PC-9 (cell line): ENCODE measurements at regions not wholly inside any gene's neighbourhood (a gene's known extent, or its start where the extent isn't known, plus 50 kb on each side); places are given as distances from the start of the nearest gene placed in this dataset.

ENCODE experiments used
- BruUV-seq: library from RNA; stranded (reverse); fragments of 400-500 nt; replicated peaks from 2 replicates; lab custom pipeline; 2021; lab: Mats Ljungman, UMichigan
- CTCF ChIA-PET: fragments of 300-600 bp; sonication (Branson Sonifier 250); formaldehyde crosslinking; loops from one replicate; lab custom pipeline; 2022; ENCODE audit warnings: antibody characterized with exemption; lab: Charles Lee
- POLR2A ChIA-PET: fragments of 300-600 bp; sonication (Branson Sonifier 250); formaldehyde crosslinking; loops from one replicate; lab custom pipeline; 2022; ENCODE audit warnings: antibody characterized with exemption; ENCODE audit not compliant: unreplicated experiment; lab: Charles Lee
- DNase-seq, 2 experiments: peaks; one replicate each; pipeline versions ENCODE4 v3.0.0 to v3.0.0-alpha.2; 2015 to 2022; ENCODE audit warnings: mixed read lengths in 1 of 2
- H2AFZ ChIP-seq: fragments of 200-600 bp; sonication (generic); 2 replicates; pipeline ENCODE4 v1.8.1; 2017; ENCODE audit warnings: antibody characterized with exemption
- H3F3A ChIP-seq: fragments of 200-600 bp; sonication (generic); 2 replicates; pipeline ENCODE4 v1.8.1; 2017; ENCODE audit warnings: antibody characterized with exemption, mild to moderate bottlenecking, low read depth; ENCODE audit not compliant: insufficient read depth
- H3K27ac ChIP-seq: fragments of 200-600 bp; sonication (generic); 2 replicates; pipeline ENCODE4 v1.6.1; 2016; ENCODE audit warnings: mixed run types
- H3K27me3 ChIP-seq: fragments of 200-600 bp; sonication (generic); 2 replicates; pipeline ENCODE4 v1.6.1; 2016; ENCODE audit warnings: low read depth, mixed run types; ENCODE audit not compliant: insufficient read depth
- H3K36me3 ChIP-seq: fragments of 200-600 bp; sonication (generic); 2 replicates; pipeline ENCODE4 v1.6.1; 2016; ENCODE audit warnings: low read depth, mixed run types
- H3K4me1 ChIP-seq: fragments of 200-600 bp; sonication (generic); replicated peaks from 2 replicates; pipeline ENCODE4 v1.6.1; 2016; ENCODE audit warnings: mixed run types; ENCODE audit not compliant: insufficient read depth
- H3K4me2 ChIP-seq: fragments of 200-600 bp; sonication (generic); 2 replicates; pipeline ENCODE4 v1.6.1; 2017; ENCODE audit warnings: mixed run types
- H3K4me3 ChIP-seq: fragments of 200-600 bp; sonication (generic); 2 replicates; pipeline ENCODE4 v1.6.1; 2016; ENCODE audit warnings: mixed run types
- H3K79me2 ChIP-seq: fragments of 200-600 bp; sonication (generic); 2 replicates; pipeline ENCODE4 v1.6.1; 2017; ENCODE audit warnings: low read depth, mixed run types
- H3K9me2 ChIP-seq: fragments of 200-600 bp; sonication (generic); 2 replicates; pipeline ENCODE4 v1.8.1; 2017; ENCODE audit warnings: mild to moderate bottlenecking; ENCODE audit not compliant: insufficient read depth
- H3K9me3 ChIP-seq: fragments of 200-600 bp; sonication (generic); 2 replicates; pipeline ENCODE4 v1.8.1; 2016; ENCODE audit warnings: low read depth; ENCODE audit not compliant: insufficient read depth
- H4K20me1 ChIP-seq: fragments of 200-600 bp; sonication (generic); 2 replicates; pipeline ENCODE4 v1.8.1; 2017; ENCODE audit not compliant: insufficient read depth
- EZH2 ChIP-seq: fragments of 200-600 bp; sonication (generic); IDR thresholded peaks from 2 replicates; pipeline ENCODE4 v1.8.0; 2017; ENCODE audit warnings: antibody characterized with exemption, low read depth
- intact Hi-C: fragments of 100-400 bp; cut with micrococcal nuclease; formaldehyde crosslinking; loops from one replicate; pipeline ENCODE4 v1.10.0; 2022; ENCODE audit not compliant: unreplicated experiment
- TF ChIP-seq, protein P1 (sequence below): fragments of 200-600 bp; sonication (generic); conservative IDR thresholded peaks from 2 replicates; pipeline ENCODE4 v1.6.1; 2017; ENCODE audit warnings: mixed run types, antibody characterized with exemption, mild to moderate bottlenecking, moderate library complexity

DNA sequence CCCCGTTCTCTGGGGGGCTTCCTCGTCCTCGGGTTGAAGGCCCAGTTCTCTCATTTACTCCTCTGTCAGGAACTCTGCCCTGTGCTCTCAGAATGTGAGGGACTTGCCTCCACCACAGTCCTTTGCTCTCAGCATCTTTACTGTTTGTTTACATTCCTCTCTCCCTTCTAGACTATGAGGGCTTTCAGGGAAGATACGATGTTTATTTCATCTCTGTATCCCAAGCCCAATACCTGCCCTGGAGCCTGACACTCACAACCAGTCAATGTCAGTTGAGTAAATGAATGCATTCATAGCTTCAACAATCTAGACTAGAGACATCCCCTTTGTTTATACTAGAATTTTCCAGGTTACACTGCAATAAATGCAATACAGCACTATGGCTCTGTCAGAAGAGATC, 409.6 kb upstream of the CDH11 start:
- H3F3A ChIP-seq, result no peaks in the 10 kb centered on the region
- no peak for DNase-seq
- no peaks in the 10 kb centered on the region for H3K9me2 ChIP-seq
- no peaks in the 10 kb centered on the region for H3K9me3 ChIP-seq
- POLR2A ChIA-PET, result interaction anchor here (0.6 to 0.7 kb wide), 2 partner anchors 94 to 671 kb away, joined by 3 read pairs; no protein-coding TSS in a partner anchor
- intact Hi-C loops, result no loop called here
- H3K27ac ChIP-seq, result no peak overlapping the region
- H2AFZ ChIP-seq, result no peak overlapping the region
- TF ChIP-seq, protein P1, sequence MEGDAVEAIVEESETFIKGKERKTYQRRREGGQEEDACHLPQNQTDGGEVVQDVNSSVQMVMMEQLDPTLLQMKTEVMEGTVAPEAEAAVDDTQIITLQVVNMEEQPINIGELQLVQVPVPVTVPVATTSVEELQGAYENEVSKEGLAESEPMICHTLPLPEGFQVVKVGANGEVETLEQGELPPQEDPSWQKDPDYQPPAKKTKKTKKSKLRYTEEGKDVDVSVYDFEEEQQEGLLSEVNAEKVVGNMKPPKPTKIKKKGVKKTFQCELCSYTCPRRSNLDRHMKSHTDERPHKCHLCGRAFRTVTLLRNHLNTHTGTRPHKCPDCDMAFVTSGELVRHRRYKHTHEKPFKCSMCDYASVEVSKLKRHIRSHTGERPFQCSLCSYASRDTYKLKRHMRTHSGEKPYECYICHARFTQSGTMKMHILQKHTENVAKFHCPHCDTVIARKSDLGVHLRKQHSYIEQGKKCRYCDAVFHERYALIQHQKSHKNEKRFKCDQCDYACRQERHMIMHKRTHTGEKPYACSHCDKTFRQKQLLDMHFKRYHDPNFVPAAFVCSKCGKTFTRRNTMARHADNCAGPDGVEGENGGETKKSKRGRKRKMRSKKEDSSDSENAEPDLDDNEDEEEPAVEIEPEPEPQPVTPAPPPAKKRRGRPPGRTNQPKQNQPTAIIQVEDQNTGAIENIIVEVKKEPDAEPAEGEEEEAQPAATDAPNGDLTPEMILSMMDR, result no peak
- no peak for TF ChIP-seq EZH2
- no peaks in the 10 kb centered on the region; the same call in 1 of the 2 replicates for H3K27me3 ChIP-seq
- H3K4me3 ChIP-seq, result no peak overlapping the region
- BruUV-seq, result no TSS peak
- no peak overlapping the region for H3K4me2 ChIP-seq
- no peaks in the 10 kb centered on the region; the same call in 1 of the 2 replicates for H4K20me1 ChIP-seq
- H3K79me2 ChIP-seq, result no peaks in the 10 kb centered on the region
- no peaks in the 10 kb centered on the region for H3K4me1 ChIP-seq
- CTCF ChIA-PET, result no interaction called here
- H3K36me3 ChIP-seq, result no peaks in the 10 kb centered on the region

DNA sequence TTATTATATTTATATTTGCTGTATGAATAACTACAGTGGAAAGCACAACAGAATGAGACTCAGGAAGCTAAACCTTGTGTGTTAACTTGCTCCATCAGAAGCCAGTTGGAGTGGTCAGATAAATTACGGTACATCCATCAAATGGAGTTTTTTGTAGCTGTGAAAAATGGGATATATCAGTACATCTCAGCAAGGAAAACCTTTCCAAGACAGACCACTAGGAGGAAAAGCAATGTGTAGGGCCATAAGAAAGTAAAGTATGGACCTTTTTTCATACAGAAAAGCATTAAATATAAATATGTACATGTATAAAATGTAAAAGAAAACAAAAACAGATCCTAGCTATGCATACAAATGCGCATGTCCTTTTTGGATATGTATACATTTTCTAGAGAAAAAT, 403.8 kb upstream of the CDH11 start:
- POLR2A ChIA-PET, result no interaction called here
- no TSS peak for BruUV-seq

DNA sequence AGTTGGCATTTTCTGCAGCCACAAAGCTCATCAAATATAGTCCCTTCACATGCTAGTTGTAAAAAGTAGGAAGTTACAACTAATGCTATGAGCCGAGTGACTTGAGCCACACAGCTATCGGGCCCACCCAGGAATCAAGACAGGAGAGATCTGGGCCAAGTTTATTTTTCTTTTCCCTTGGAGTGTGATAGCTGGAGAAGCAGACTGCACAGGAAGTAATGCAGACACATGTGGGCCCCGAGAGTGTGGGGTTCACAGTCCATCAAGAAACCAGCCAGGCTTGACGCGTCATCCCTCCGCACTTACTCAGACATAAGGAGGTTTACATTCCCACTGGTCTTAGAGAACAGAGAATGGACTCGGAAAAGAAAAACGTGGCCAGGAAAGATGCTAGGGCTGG, 403.1 kb upstream of the CDH11 start:
- no peak overlapping the region for H3K4me3 ChIP-seq
- H3K9me2 ChIP-seq, result no peaks in the 10 kb centered on the region
- H4K20me1 ChIP-seq, result no peaks in the 10 kb centered on the region
- BruUV-seq, result no TSS peak
- H3K4me2 ChIP-seq, result no peak overlapping the region
- no peak for TF ChIP-seq EZH2
- TF ChIP-seq, protein P1, result no peak
- no peaks in the 10 kb centered on the region for H3F3A ChIP-seq
- no peak overlapping the region for H3K27ac ChIP-seq
- H3K9me3 ChIP-seq, result no peaks in the 10 kb centered on the region
- intact Hi-C loops, result no loop called here
- H3K27me3 ChIP-seq, result peaks cover 14% of the 10 kb centered on the region
- DNase-seq, result no peak
- no peak overlapping the region for H2AFZ ChIP-seq
- ChIA-PET CTCF (no interaction called here), POLR2A (no interaction called here)
- no peaks in the 10 kb centered on the region for H3K79me2 ChIP-seq
- H3K36me3 ChIP-seq, result no peaks in the 10 kb centered on the region
- H3K4me1 ChIP-seq, result no peaks in the 10 kb centered on the region

More for the DNA sequence above, 403.8 kb upstream of the CDH11 start:
- intact Hi-C loops, result no loop called here
- TF ChIP-seq, protein P1, result no peak
- no peak for TF ChIP-seq EZH2
- Histone ChIP-seq H3F3A (no peaks in the 10 kb centered on the region), H3K4me2 (no peak overlapping the region), H3K4me1 (no peaks in the 10 kb centered on the region), H3K79me2 (no peaks in the 10 kb centered on the region), H3K9me3 (no peaks in the 10 kb centered on the region), H3K27ac (no peak overlapping the region), H3K4me3 (no peak overlapping the region), H2AFZ (no peak overlapping the region), H4K20me1 (no peaks in the 10 kb centered on the region), H3K9me2 (no peaks in the 10 kb centered on the region), H3K36me3 (no peaks in the 10 kb centered on the region), H3K27me3 (peaks cover 14% of the 10 kb centered on the region)
- CTCF ChIA-PET, result no interaction called here
- DNase-seq, result no peak
